NOMO-1 (cell line): ENCODE measurements at regions not wholly inside any gene's neighbourhood (a gene's known extent, or its start where the extent isn't known, plus 50 kb on each side); places are given as distances from the start of the nearest gene placed in this dataset.

Source experiments
- DNase-seq, 2 experiments: peaks; one replicate each; lab custom pipeline; 2025; ENCODE audit not compliant: unreplicated experiment in 2 of 2; lab: John Stamatoyannopoulos, UW

GRCh38 chr5:138626333-138626944, 51.2 kb upstream of the HSPA9 start:
- DNase-seq: no peak

- peak in 1 of 2 experiments; percentile 25 for DNase-seq
Observed at GRCh38 chr5:138625134-138625533, 49.9 kb upstream of the HSPA9 start.
